ENCODE measurements at regions not wholly inside any gene's neighbourhood (a gene's known extent, or its start where the extent isn't known, plus 50 kb on each side); places are given as distances from the start of the nearest gene placed in this dataset.

DNA sequence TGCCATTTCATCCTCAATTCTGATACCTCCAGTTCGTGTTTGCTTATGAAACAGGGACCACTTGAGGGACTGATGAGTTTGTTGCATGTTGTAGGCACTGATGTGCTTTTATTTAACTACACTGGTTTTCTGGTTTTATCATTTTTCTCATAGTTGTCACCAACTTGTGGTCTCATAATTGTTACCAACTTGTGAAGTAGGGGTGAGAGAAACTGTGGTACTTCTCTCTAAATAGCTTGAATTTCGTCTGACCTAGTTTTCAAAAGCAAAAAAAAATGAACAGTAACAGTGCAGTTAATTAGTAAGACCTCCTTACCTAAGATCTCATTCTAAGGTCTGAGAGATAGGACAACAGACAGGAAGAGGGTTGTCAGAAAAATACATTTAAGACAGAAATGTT lies 78.0 kb downstream of the ANXA2R start:
- in situ Hi-C loops (cut with MboI), result no loop called here
- no peak for DNase-seq (ENCODE audit: extremely low read depth in 1 of 4, low spot score in 3 of 4)
- Histone ChIP-seq H2AFZ (ENCODE audit: low read depth, low read length) (no peak overlapping the region), H3K27me3 (ENCODE audit: control insufficient read depth in 2 of 2, insufficient read depth in 2 of 2, low read length in 2 of 2) (no peaks in the 10 kb centered on the region), H3K4me3 (no peak overlapping the region), H3K36me3 (ENCODE audit: control insufficient read depth, insufficient read depth, low read length) (no peaks in the 10 kb centered on the region), H3K4me2 (ENCODE audit: insufficient read depth, low read length) (no peak overlapping the region), H3K9ac (ENCODE audit: insufficient read depth in 1 of 2, low read depth in 2 of 2, low read length in 2 of 2) (no peak overlapping the region), H3K4me1 (replicated peaks in 1 of 2; ENCODE audit: control insufficient read depth in 2 of 2, insufficient read depth in 2 of 2, low read length in 2 of 2) (no peaks in the 10 kb centered on the region), H3K27ac (ENCODE audit: extremely low read depth, low read depth, low read length) (no peak overlapping the region), H3K9me1 (ENCODE audit: control insufficient read depth, insufficient read depth, low read length) (no peaks in the 10 kb centered on the region), H3K9me3 (replicated peaks; ENCODE audit: control insufficient read depth, insufficient read depth, low read depth, low read length) (no peaks in the 10 kb centered on the region), H4K20me1 (replicated peaks; ENCODE audit: control insufficient read depth, insufficient read depth, low read length) (no peaks in the 10 kb centered on the region), H3K79me2 (ENCODE audit: control insufficient read depth, insufficient read depth, low read length) (no peaks in the 10 kb centered on the region)
- no TSS peak for BruUV-seq (replicated peaks)
- POLR2A ChIA-PET, result no interaction called here
- intact Hi-C loops (cut with micrococcal nuclease), result no loop called here
- FAIRE-seq, result no peak
- WGBS (ENCODE audit: insufficient coverage, low coverage, missing lambda C conversion rate), result 4% methylated on average over 2 of the region's 2 CpGs
- no peak for ATAC-seq
- CTCF ChIA-PET (ENCODE audit: low intra/inter-chr PET ratio), result no interaction called here
- TF ChIP-seq, protein P1, sequence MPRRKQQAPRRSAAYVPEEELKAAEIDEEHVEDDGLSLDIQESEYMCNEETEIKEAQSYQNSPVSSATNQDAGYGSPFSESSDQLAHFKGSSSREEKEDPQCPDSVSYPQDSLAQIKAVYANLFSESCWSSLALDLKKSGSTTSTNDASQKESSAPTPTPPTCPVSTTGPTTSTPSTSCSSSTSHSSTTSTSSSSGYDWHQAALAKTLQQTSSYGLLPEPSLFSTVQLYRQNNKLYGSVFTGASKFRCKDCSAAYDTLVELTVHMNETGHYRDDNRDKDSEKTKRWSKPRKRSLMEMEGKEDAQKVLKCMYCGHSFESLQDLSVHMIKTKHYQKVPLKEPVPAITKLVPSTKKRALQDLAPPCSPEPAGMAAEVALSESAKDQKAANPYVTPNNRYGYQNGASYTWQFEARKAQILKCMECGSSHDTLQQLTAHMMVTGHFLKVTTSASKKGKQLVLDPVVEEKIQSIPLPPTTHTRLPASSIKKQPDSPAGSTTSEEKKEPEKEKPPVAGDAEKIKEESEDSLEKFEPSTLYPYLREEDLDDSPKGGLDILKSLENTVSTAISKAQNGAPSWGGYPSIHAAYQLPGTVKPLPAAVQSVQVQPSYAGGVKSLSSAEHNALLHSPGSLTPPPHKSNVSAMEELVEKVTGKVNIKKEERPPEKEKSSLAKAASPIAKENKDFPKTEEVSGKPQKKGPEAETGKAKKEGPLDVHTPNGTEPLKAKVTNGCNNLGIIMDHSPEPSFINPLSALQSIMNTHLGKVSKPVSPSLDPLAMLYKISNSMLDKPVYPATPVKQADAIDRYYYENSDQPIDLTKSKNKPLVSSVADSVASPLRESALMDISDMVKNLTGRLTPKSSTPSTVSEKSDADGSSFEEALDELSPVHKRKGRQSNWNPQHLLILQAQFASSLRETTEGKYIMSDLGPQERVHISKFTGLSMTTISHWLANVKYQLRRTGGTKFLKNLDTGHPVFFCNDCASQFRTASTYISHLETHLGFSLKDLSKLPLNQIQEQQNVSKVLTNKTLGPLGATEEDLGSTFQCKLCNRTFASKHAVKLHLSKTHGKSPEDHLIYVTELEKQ (CRISPR knock-in tag; IDR thresholded peaks at IDR 0.05), result no peak
- TF ChIP-seq, protein P2, sequence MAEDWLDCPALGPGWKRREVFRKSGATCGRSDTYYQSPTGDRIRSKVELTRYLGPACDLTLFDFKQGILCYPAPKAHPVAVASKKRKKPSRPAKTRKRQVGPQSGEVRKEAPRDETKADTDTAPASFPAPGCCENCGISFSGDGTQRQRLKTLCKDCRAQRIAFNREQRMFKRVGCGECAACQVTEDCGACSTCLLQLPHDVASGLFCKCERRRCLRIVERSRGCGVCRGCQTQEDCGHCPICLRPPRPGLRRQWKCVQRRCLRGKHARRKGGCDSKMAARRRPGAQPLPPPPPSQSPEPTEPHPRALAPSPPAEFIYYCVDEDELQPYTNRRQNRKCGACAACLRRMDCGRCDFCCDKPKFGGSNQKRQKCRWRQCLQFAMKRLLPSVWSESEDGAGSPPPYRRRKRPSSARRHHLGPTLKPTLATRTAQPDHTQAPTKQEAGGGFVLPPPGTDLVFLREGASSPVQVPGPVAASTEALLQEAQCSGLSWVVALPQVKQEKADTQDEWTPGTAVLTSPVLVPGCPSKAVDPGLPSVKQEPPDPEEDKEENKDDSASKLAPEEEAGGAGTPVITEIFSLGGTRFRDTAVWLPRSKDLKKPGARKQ (CRISPR knock-in tag; IDR thresholded peaks at IDR 0.05), result no peak
- TF ChIP-seq ZNF551 (CRISPR knock-in tag; IDR thresholded peaks at IDR 0.05), result no peak
- no peak for TF ChIP-seq HNRNPK (IDR thresholded peaks at IDR 0.05; ENCODE audit: low read depth, low read length, poor library complexity, severe bottlenecking)
- TF ChIP-seq, protein P3, sequence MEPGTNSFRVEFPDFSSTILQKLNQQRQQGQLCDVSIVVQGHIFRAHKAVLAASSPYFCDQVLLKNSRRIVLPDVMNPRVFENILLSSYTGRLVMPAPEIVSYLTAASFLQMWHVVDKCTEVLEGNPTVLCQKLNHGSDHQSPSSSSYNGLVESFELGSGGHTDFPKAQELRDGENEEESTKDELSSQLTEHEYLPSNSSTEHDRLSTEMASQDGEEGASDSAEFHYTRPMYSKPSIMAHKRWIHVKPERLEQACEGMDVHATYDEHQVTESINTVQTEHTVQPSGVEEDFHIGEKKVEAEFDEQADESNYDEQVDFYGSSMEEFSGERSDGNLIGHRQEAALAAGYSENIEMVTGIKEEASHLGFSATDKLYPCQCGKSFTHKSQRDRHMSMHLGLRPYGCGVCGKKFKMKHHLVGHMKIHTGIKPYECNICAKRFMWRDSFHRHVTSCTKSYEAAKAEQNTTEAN (CRISPR knock-in tag; IDR thresholded peaks at IDR 0.05), result no peak
- TF ChIP-seq NRF1 (conservative IDR thresholded peaks at IDR 0.05 in 1 of 2, IDR thresholded peaks at IDR 0.05 in 1 of 2), result no peak
- no peak for TF ChIP-seq ETS2 (tag; IDR thresholded peaks at IDR 0.05; ENCODE audit: borderline replicate concordance, poor library complexity, severe bottlenecking)
- no peak for TF ChIP-seq FOXA1 (IDR thresholded peaks at IDR 0.05; ENCODE audit: borderline replicate concordance)
- TF ChIP-seq CEBPG (CRISPR knock-in tag; IDR thresholded peaks at IDR 0.05), result no peak
- TF ChIP-seq CEBPG (tag; conservative IDR thresholded peaks at IDR 0.05 in 1 of 2, IDR thresholded peaks at IDR 0.05 in 1 of 2), result no peak
- TF ChIP-seq ZFX (CRISPR knock-in tag; IDR thresholded peaks at IDR 0.05), result no peak
- no peak for TF ChIP-seq NFATC3 (IDR thresholded peaks at IDR 0.05)
- no peak for TF ChIP-seq SIX5 (IDR thresholded peaks at IDR 0.05; ENCODE audit: borderline replicate concordance in 1 of 2, insufficient read depth in 1 of 2, low read depth in 1 of 2, low read length in 2 of 2)
- no peak for TF ChIP-seq ZNF197 (CRISPR knock-in tag; IDR thresholded peaks at IDR 0.05; ENCODE audit: low read depth)
- TF ChIP-seq ADNP (tag; IDR thresholded peaks at IDR 0.05), result no peak
- TF ChIP-seq CTBP1 (IDR thresholded peaks at IDR 0.05; ENCODE audit: borderline replicate concordance), result no peak
- no peak for TF ChIP-seq ZNF431 (CRISPR knock-in tag; IDR thresholded peaks at IDR 0.05)
- no peak for TF ChIP-seq CHCHD3 (CRISPR knock-in tag; IDR thresholded peaks at IDR 0.05)

Measured in K562 (cell line).